ENCODE measurements at regions not wholly inside any gene's neighbourhood (a gene's known extent, or its start where the extent isn't known, plus 50 kb on each side); places are given as distances from the start of the nearest gene placed in this dataset.

- TF ChIP-seq CTCF (IDR thresholded peaks at IDR 0.05) (no peak), POLR2A (IDR thresholded peaks at IDR 0.05) (no peak)
- no peaks in the 10 kb centered on the region for H3K4me1 ChIP-seq
- intact Hi-C loops (cut with DNase I; ENCODE audit: low total_unique reads), result no loop called here
- no peak overlapping the region for H3K4me3 ChIP-seq
- no peak for DNase-seq
- H3K27me3 ChIP-seq, result no peaks in the 10 kb centered on the region
- H3K36me3 ChIP-seq, result no peaks in the 10 kb centered on the region
- H3K27ac ChIP-seq, result no peak overlapping the region
- H3K9me3 ChIP-seq, result no peaks in the 10 kb centered on the region
These were observed 182.7 kb downstream of the ADAMTS15 start for GRCh38 chr11:130631119-130631518.

GRCh38 chr11:130633466-130633865 is 185.0 kb downstream of the ADAMTS15 start:
- H3K4me1 ChIP-seq, result peaks cover 0 to 7% of the 10 kb centered on the region in 2 donors
- intact Hi-C loops (cut with DNase I; ENCODE audit: low total_unique reads), result no loop called here
- H3K27ac ChIP-seq, result no peak overlapping the region

GRCh38 chr11:130634186-130634585 is 185.7 kb downstream of the ADAMTS15 start:
- no peak for DNase-seq
- intact Hi-C loops (cut with DNase I; ENCODE audit: low total_unique reads), result no loop called here

More at GRCh38 chr11:130633466-130633865, 185.0 kb downstream of the ADAMTS15 start:
- H3K9me3 ChIP-seq, result no peaks in the 10 kb centered on the region
- no peaks in the 10 kb centered on the region for H3K27me3 ChIP-seq
- TF ChIP-seq CTCF (IDR thresholded peaks at IDR 0.05) (no peak), POLR2A (IDR thresholded peaks at IDR 0.05) (no peak)
- no peak overlapping the region for H3K4me3 ChIP-seq
- DNase-seq, result no peak
- H3K36me3 ChIP-seq, result no peaks in the 10 kb centered on the region

GRCh38 chr11:130634961-130635473 is 186.6 kb downstream of the ADAMTS15 start:
- H3K27ac ChIP-seq, result no peak overlapping the region
- no peak overlapping the region for H3K4me3 ChIP-seq
- peaks cover 0 to 7% of the 10 kb centered on the region in 2 donors for H3K4me1 ChIP-seq
- no peak for DNase-seq
- H3K9me3 ChIP-seq, result no peaks in the 10 kb centered on the region
- H3K27me3 ChIP-seq, result no peaks in the 10 kb centered on the region
- no peak for TF ChIP-seq POLR2A (IDR thresholded peaks at IDR 0.05)
- no peak for TF ChIP-seq CTCF (IDR thresholded peaks at IDR 0.05)
- intact Hi-C loops (cut with DNase I; ENCODE audit: low total_unique reads), result no loop called here
- H3K36me3 ChIP-seq, result no peaks in the 10 kb centered on the region

More at GRCh38 chr11:130634186-130634585, 185.7 kb downstream of the ADAMTS15 start:
- TF ChIP-seq CTCF (IDR thresholded peaks at IDR 0.05), result no peak
- no peak for TF ChIP-seq POLR2A (IDR thresholded peaks at IDR 0.05)
- Histone ChIP-seq H3K4me3 (no peak overlapping the region), H3K27ac (no peak overlapping the region), H3K9me3 (no peaks in the 10 kb centered on the region), H3K36me3 (no peaks in the 10 kb centered on the region), H3K4me1 (peaks cover 0 to 7% of the 10 kb centered on the region in 2 donors), H3K27me3 (no peaks in the 10 kb centered on the region)

GRCh38 chr11:130635937-130636630 is 187.6 kb downstream of the ADAMTS15 start:
- TF ChIP-seq CTCF (IDR thresholded peaks at IDR 0.05), result no peak
- TF ChIP-seq POLR2A (IDR thresholded peaks at IDR 0.05), result no peak
- no peaks in the 10 kb centered on the region for H3K27me3 ChIP-seq
- no peak for DNase-seq
- H3K36me3 ChIP-seq, result no peaks in the 10 kb centered on the region
- H3K9me3 ChIP-seq, result no peaks in the 10 kb centered on the region
- intact Hi-C loops (cut with DNase I; ENCODE audit: low total_unique reads), result no loop called here
- no peak overlapping the region for H3K27ac ChIP-seq
- H3K4me3 ChIP-seq, result no peak overlapping the region
- H3K4me1 ChIP-seq, result peaks cover 0 to 7% of the 10 kb centered on the region in 2 donors

Measured in uterus (tissue), 3 donors.